ENCODE measurements at regions not wholly inside any gene's neighbourhood (a gene's known extent, or its start where the extent isn't known, plus 50 kb on each side); places are given as distances from the start of the nearest gene placed in this dataset.

GRCh38 chr16:63982741-63983140, 1139.1 kb downstream of the CDH11 start:
- H2BK120ac ChIP-seq (ENCODE audit: low read depth, low read length, poor library complexity, severe bottlenecking): no peak overlapping the region
- H3K27ac ChIP-seq (ENCODE audit: insufficient read length, low read depth, low read length): no peak overlapping the region
- H3K4me1 Mint-ChIP-seq: peaks cover 44 to 54% of the 10 kb centered on the region in 2 experiments
- H3K79me1 ChIP-seq (ENCODE audit: insufficient read depth, low read depth, low read length, poor library complexity, severe bottlenecking): no peaks in the 10 kb centered on the region
- no peak overlapping the region for H2AK5ac ChIP-seq (ENCODE audit: insufficient read length, low read length)
- H4K8ac ChIP-seq (replicated peaks; ENCODE audit: insufficient read length, low read depth, low read length): no peak overlapping the region
- no peak overlapping the region for H2BK5ac ChIP-seq (ENCODE audit: insufficient read length, low read length)
- H3K27me3 ChIP-seq (ENCODE audit: insufficient read depth, low read length): no peaks in the 10 kb centered on the region
- no CpG with 5 or more reads among the region's 3 CpGs for WGBS (ENCODE audit: extremely low coverage, insufficient read length, low lambda C conversion rate)
- no peaks in the 10 kb centered on the region for H3K9me3 ChIP-seq (ENCODE audit: control insufficient read depth, low read depth, low read length)
- H3K56ac ChIP-seq (ENCODE audit: insufficient read length, low read depth, low read length): no peak overlapping the region
- TF ChIP-seq, protein P1, sequence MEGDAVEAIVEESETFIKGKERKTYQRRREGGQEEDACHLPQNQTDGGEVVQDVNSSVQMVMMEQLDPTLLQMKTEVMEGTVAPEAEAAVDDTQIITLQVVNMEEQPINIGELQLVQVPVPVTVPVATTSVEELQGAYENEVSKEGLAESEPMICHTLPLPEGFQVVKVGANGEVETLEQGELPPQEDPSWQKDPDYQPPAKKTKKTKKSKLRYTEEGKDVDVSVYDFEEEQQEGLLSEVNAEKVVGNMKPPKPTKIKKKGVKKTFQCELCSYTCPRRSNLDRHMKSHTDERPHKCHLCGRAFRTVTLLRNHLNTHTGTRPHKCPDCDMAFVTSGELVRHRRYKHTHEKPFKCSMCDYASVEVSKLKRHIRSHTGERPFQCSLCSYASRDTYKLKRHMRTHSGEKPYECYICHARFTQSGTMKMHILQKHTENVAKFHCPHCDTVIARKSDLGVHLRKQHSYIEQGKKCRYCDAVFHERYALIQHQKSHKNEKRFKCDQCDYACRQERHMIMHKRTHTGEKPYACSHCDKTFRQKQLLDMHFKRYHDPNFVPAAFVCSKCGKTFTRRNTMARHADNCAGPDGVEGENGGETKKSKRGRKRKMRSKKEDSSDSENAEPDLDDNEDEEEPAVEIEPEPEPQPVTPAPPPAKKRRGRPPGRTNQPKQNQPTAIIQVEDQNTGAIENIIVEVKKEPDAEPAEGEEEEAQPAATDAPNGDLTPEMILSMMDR (conservative IDR thresholded peaks at IDR 0.05): no peak
- no peak overlapping the region for H2BK15ac ChIP-seq (ENCODE audit: low read depth, low read length)
- H2BK12ac ChIP-seq (ENCODE audit: insufficient read length, low read depth, low read length): no peak overlapping the region
- H3K9ac ChIP-seq (ENCODE audit: extremely low read depth, insufficient read length, low read length): no peak overlapping the region
- H3K27me3 Mint-ChIP-seq (ENCODE audit: low read depth): no peaks in the 10 kb centered on the region
- H3K27ac Mint-ChIP-seq: peak overlapping the region in 2 of 3 experiments; percentile 35 to 86; a peak in 2 of 7 replicates
- DNase-seq: no peak
- no peak overlapping the region for H4K91ac ChIP-seq (ENCODE audit: insufficient read length, low read depth, low read length)
- H3T11ph ChIP-seq (ENCODE audit: low read length): no peak overlapping the region
- peaks cover 2 to 9% (median 4%) of the 10 kb centered on the region in 3 experiments; a peak in 4 of 7 replicates for H3K36me3 Mint-ChIP-seq (ENCODE audit: insufficient read depth in 1 of 3, low read depth in 3 of 3)
- H4K20me1 ChIP-seq (ENCODE audit: control insufficient read depth, insufficient read depth, insufficient read length): no peaks in the 10 kb centered on the region
- peaks cover 4 to 6% of the 10 kb centered on the region in 2 experiments; a peak in 2 of 5 replicates for H3K9me3 Mint-ChIP-seq
- H3K4me3 Mint-ChIP-seq: peak overlapping the region in 1 of 2 experiments; percentile 62; a peak in 1 of 5 replicates
- H3K18ac ChIP-seq (ENCODE audit: insufficient read length, low read depth, low read length): no peak overlapping the region
- no peaks in the 10 kb centered on the region for H3K79me2 ChIP-seq (ENCODE audit: insufficient read depth, low read length)
- H3K4me2 ChIP-seq (ENCODE audit: insufficient read depth, insufficient read length, low read length): no peak overlapping the region
- H3K4me1 ChIP-seq (ENCODE audit: insufficient read depth, low read length): peaks cover 10% of the 10 kb centered on the region
- H2BK20ac ChIP-seq (ENCODE audit: low read depth, low read length, poor library complexity, severe bottlenecking): no peak overlapping the region
- H4K5ac ChIP-seq (ENCODE audit: insufficient read length, low read depth, low read length): no peak overlapping the region
- no peaks in the 10 kb centered on the region for H3K23me2 ChIP-seq (ENCODE audit: insufficient read length, low read depth, low read length, poor library complexity, severe bottlenecking)
- H3K4ac ChIP-seq (ENCODE audit: low read depth, low read length): no peak overlapping the region
- no peak overlapping the region for H3K14ac ChIP-seq (ENCODE audit: insufficient read depth, low read length)
- H3K23ac ChIP-seq (ENCODE audit: insufficient read length, low read depth, low read length): no peak overlapping the region
- no peak overlapping the region for H2AFZ ChIP-seq (ENCODE audit: low read length)

Measured in H9 (cell line).